GM18499 (cell line): ENCODE measurements at regions not wholly inside any gene's neighbourhood (a gene's known extent, or its start where the extent isn't known, plus 50 kb on each side); places are given as distances from the start of the nearest gene placed in this dataset.
A peak's percentile ranks its signal among the peaks of the same experiment; 100 is the strongest.

Source experiments
- ATAC-seq: cut with Tn5 transposase; IDR thresholded peaks from one replicate; pipeline ENCODE4 v1.9.1; 2021; ENCODE audit warnings: moderate number of reproducible peaks; ENCODE audit not compliant: insufficient read depth, unreplicated experiment

DNA sequence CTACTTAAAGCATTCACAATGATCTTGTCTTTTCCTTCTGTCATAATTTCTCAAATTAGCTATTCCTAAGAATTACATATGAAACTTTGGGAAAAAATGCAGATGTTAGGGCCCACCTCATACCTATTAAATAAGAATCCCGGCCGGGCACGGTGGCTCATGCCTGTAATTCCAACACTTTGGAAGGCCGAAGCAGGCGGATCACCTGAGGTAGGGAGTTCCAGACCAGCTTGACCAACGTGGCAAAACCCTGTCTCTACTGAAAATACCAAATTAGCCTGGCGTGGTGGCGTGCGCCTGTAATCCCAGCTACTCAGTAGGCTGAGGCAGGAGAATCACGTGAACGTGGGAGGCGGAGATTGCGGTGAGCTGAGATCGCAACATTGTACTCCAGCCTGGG lies 158.4 kb upstream of the TLL1 start:
- no peak for ATAC-seq

GRCh38 chr4:165715211-165715610 lies 157.8 kb upstream of the TLL1 start:
- ATAC-seq: no peak

DNA sequence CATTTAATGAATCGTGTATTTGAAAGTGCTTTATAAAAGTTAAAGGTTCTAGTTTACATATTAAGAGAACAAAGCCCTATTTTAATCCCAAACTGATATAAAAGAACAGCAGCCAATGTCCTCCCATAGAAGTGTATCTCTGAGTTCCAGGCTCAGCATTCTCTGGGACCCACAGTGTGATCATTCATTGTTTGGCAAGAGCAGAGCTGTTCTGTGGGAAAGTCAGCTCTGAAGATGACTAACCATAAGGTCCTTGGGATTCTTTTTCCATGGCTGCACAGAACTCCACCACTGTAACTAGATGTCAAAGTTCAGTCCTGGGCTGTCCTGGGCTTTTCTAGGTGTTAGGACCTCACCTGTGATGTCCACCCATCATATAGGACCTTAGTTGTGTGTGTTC lies 157.0 kb upstream of the TLL1 start:
- ATAC-seq: no peak

DNA sequence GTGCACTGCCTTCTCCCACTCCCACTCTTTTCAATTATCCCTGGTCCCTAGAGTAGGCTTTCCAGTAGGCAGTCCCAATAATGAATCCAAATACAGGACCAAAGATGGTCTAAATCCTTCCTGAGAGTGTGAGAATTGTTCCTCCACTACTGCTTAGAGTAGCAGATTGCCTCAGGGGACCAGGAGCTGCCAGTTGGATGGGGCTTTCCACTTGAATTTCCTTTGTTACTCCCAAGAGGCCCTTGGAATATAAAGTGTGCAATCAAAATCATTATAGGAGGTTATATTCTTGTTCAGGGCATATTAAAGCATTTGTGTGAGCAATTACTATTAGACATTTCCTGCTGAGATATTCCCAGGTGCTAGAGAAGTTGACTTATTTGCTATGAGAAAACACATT lies 156.6 kb upstream of the TLL1 start:
- ATAC-seq: no peak

GRCh38 chr4:165718660-165719059 lies 154.4 kb upstream of the TLL1 start:
- ATAC-seq: no peak

GRCh38 chr4:165720411-165721082 lies 152.5 kb upstream of the TLL1 start:
- no peak for ATAC-seq

- ATAC-seq: no peak
Measured at GRCh38 chr4:165721815-165722214, 151.2 kb upstream of the TLL1 start.

- ATAC-seq: no peak
Measured at GRCh38 chr4:165723051-165723795, 149.8 kb upstream of the TLL1 start.

DNA sequence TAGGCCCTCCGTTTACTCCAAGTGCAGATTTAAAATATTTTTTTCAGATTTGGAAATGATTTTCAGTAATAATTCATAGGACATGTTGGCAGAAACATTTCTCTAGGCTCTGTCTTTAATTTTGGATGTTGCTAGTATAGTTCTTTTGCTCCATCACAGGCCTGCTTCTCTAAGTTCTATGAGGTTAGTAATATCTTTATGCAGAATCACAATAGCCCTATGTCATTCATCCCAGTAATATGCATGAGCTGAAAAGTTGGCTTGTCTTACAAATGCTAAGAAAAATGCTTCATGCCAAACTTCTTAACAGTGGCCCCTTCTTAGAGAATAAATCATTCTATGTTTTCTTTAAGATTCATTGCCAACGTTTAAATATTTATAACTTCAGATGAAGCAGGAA lies 148.3 kb upstream of the TLL1 start:
- no peak for ATAC-seq

- no peak for ATAC-seq
Measured at GRCh38 chr4:165725352-165725751, 147.7 kb upstream of the TLL1 start.

GRCh38 chr4:165726831-165727230 lies 146.2 kb upstream of the TLL1 start:
- ATAC-seq: no peak

- no peak for ATAC-seq
Measured at GRCh38 chr4:165737309-165737972, 135.6 kb upstream of the TLL1 start.

DNA sequence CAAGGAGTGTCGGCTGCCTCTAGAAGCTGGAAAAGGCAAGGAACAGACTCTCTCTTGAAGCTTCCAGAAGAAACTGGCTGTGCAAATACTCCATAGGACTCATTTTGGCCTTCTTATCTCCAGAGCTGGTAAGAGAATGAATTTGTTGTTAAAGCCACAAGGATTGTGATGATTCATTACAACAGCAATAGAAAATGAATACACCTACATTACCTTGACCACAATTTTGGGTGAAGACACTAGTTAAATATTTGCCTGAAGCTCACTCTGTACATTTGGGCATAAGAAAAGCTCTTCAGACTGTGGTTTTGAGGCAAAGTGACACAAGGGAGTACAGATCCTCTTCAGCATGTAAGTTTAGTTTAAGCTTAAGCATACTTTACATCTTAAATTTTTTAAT lies 134.5 kb upstream of the TLL1 start:
- peak; percentile 53 for ATAC-seq

- no peak for ATAC-seq
Measured at GRCh38 chr4:165740911-165741310, 132.1 kb upstream of the TLL1 start.

DNA sequence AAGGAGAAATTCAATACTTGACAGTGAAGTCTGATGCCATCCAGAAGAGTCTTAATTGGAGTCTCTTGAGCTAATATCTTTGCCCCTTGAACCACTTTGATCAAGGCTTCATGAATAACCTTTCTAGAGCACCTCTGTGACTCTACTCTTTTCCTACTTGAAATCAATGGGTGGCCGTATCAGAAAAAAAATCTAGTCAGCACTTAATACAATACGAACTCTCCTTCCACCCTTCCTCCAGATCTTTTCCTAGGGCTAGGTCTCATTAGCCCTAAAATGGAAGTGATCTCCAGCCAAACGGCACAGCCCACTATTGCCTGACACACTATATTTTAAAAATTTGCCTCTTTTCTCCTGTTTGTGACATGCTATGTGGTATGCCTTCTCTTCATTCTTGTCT lies 129.6 kb upstream of the TLL1 start:
- ATAC-seq: no peak

DNA sequence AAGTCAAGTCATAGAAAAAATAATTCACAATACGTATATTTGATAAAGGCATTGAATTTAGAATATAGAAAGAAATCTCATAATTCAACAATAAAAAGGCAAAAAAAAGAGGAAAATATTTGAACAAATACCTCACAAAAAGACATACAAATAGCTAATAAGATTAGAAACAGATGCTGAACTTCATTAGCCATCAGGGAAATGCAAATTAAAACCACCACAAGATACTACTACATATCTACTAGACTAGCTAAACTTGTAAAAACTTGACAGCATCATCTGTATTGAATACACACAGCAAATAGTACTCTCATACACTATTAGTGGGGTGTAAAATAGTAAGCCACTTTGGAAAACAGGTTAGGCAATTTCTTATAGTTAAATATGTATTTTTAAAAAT lies 128.7 kb upstream of the TLL1 start:
- ATAC-seq: no peak

GRCh38 chr4:165748321-165748720 lies 124.7 kb upstream of the TLL1 start:
- no peak for ATAC-seq

- no peak for ATAC-seq
Measured at GRCh38 chr4:165751882-165752281, 121.2 kb upstream of the TLL1 start.

DNA sequence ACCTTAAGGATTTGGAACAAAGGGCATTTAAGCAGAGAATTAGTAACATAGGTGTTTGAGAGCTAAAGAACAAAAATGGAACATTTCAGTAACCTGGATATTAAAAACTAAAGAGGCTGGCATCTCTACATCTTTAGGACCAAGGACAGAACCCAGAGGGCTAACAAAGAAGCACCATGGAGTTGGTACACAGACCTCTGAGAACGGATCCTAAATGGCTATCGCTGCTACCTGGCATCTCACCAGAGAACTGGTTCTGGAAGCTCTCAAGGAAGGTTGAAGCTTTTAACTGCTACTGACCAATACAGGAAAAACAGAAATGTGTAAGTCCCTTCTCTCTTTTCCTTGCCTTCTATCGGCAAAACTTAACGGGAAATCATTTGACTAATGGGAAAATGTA lies 118.4 kb upstream of the TLL1 start:
- ATAC-seq: no peak

GRCh38 chr4:165756836-165757235 lies 116.2 kb upstream of the TLL1 start:
- no peak for ATAC-seq

GRCh38 chr4:165757451-165757850 lies 115.6 kb upstream of the TLL1 start:
- ATAC-seq: no peak

- ATAC-seq: no peak
Measured at GRCh38 chr4:165758086-165758485, 115.0 kb upstream of the TLL1 start.
